PC-3 (cell line): ENCODE measurements at regions not wholly inside any gene's neighbourhood (a gene's known extent, or its start where the extent isn't known, plus 50 kb on each side); places are given as distances from the start of the nearest gene placed in this dataset.

Experiments
- ATAC-seq: fragments of 200-7000 bp; cut with Tn5 transposase; 2 replicates; pipeline ENCODE4 v1.9.1; 2020; ENCODE audit warnings: mild to moderate bottlenecking, moderate library complexity
- BruUV-seq: library from RNA; stranded (reverse); fragments of 400-500 nt; replicated peaks from 2 replicates; lab custom pipeline; 2021; lab: Mats Ljungman, UMichigan
- CTCF ChIA-PET: fragments of 300-600 bp; sonication (Branson Sonifier 250); formaldehyde crosslinking; loops from one replicate; lab custom pipeline; 2022; ENCODE audit warnings: antibody characterized with exemption; lab: Charles Lee
- POLR2A ChIA-PET: fragments of 300-600 bp; sonication (Branson Sonifier 250); formaldehyde crosslinking; loops from one replicate; lab custom pipeline; 2022; ENCODE audit warnings: antibody characterized with exemption; ENCODE audit not compliant: unreplicated experiment; lab: Charles Lee
- DNase-seq: peaks from one replicate; pipeline ENCODE4 v3.0.0-alpha.2; 2015
- H2AFZ ChIP-seq: fragments of 300-600 bp; sonication (generic); 2 replicates; pipeline ENCODE4 v1.6.0; 2016; ENCODE audit warnings: antibody characterized with exemption, low read length
- H3F3A ChIP-seq: fragments of 300-600 bp; sonication (generic); one replicate; pipeline ENCODE4 v1.6.0; 2017; ENCODE audit warnings: antibody characterized with exemption, low read length, control low read depth, mild to moderate bottlenecking; ENCODE audit not compliant: unreplicated experiment
- H3K27ac ChIP-seq: fragments of 300-600 bp; sonication (generic); 2 replicates; pipeline ENCODE4 v1.5.1; 2016; ENCODE audit warnings: mild to moderate bottlenecking, low read length
- H3K27me3 ChIP-seq: fragments of 300-600 bp; sonication (generic); 2 replicates; pipeline ENCODE4 v1.6.1; 2016; ENCODE audit warnings: low read length, mixed read lengths
- H3K36me3 ChIP-seq: fragments of 300-600 bp; sonication (generic); 2 replicates; pipeline ENCODE4 v1.6.1; 2016; ENCODE audit warnings: low read depth, mixed run types, low read length, mixed read lengths
- H3K4me1 ChIP-seq: fragments of 300-600 bp; sonication (generic); 2 replicates; pipeline ENCODE4 v1.5.1; 2016; ENCODE audit warnings: low read length; ENCODE audit not compliant: insufficient read depth
- H3K4me2 ChIP-seq: fragments of 300-600 bp; sonication (generic); 2 replicates; pipeline ENCODE4 v1.6.0; 2016; ENCODE audit warnings: low read length
- H3K4me3 ChIP-seq: fragments of 300-600 bp; sonication (generic); 2 replicates; pipeline ENCODE4 v1.5.1; 2016; ENCODE audit warnings: mild to moderate bottlenecking, low read length, mixed read lengths
- H3K79me2 ChIP-seq: fragments of 300-600 bp; sonication (generic); 2 replicates; pipeline ENCODE4 v1.6.1; 2017; ENCODE audit warnings: low read length, mixed read lengths
- H3K9ac ChIP-seq: fragments of 300-600 bp; sonication (generic); 2 replicates; pipeline ENCODE4 v1.6.0; 2016; ENCODE audit warnings: mild to moderate bottlenecking, low read length
- H3K9me2 ChIP-seq: fragments of 300-600 bp; sonication (generic); replicated peaks from 2 replicates; pipeline ENCODE4 v1.6.1; 2016; ENCODE audit warnings: mixed run types, low read length, mixed read lengths
- H3K9me3 ChIP-seq: fragments of 300-600 bp; sonication (generic); 2 replicates; pipeline ENCODE4 v1.6.1; 2016; ENCODE audit warnings: low read length, mixed read lengths
- H4K20me1 ChIP-seq: fragments of 300-600 bp; sonication (generic); 2 replicates; pipeline ENCODE4 v1.6.1; 2016; ENCODE audit warnings: low read length, mixed read lengths
- CTCF ChIP-seq: fragments of 300-600 bp; sonication (generic); conservative IDR thresholded peaks from 2 replicates; pipeline ENCODE4 v1.5.1; 2017; ENCODE audit warnings: antibody characterized with exemption, low read depth, mild to moderate bottlenecking, low read length
- EZH2 ChIP-seq: fragments of 300-600 bp; sonication (generic); IDR thresholded peaks from one replicate; pipeline ENCODE4 v1.6.1; 2017; ENCODE audit warnings: antibody characterized with exemption, mild to moderate bottlenecking, low read length; ENCODE audit not compliant: unreplicated experiment
- EZH2phosphoT487 ChIP-seq: fragments of 300-600 bp; sonication (generic); IDR thresholded peaks from 2 replicates; pipeline ENCODE4 v1.6.1; 2018; ENCODE audit warnings: mild to moderate bottlenecking, antibody characterized with exemption, low read length, borderline replicate concordance
- intact Hi-C: fragments of 100-400 bp; cut with micrococcal nuclease; formaldehyde crosslinking; loops from 2 replicates; pipeline ENCODE4 v1.9.0; 2023

GRCh38 chrX:143121477-143121876 is 95.7 kb downstream of the SPANXN4 start:
- intact Hi-C loops: no loop called here
- H3K9ac ChIP-seq: no peak overlapping the region
- no peaks in the 10 kb centered on the region for H3F3A ChIP-seq
- DNase-seq (no peak), ATAC-seq (no peak)
- H3K4me1 ChIP-seq: no peaks in the 10 kb centered on the region
- no peaks in the 10 kb centered on the region for H3K9me2 ChIP-seq
- H3K4me2 ChIP-seq: no peak overlapping the region
- no peaks in the 10 kb centered on the region for H3K36me3 ChIP-seq
- no peaks in the 10 kb centered on the region for H4K20me1 ChIP-seq
- ChIA-PET POLR2A (no interaction called here), CTCF (no interaction called here)
- H3K27ac ChIP-seq: no peak overlapping the region
- no peaks in the 10 kb centered on the region for H3K9me3 ChIP-seq
- BruUV-seq: no TSS peak
- H3K27me3 ChIP-seq: no peaks in the 10 kb centered on the region
- TF ChIP-seq EZH2: no peak
- no peak overlapping the region for H2AFZ ChIP-seq
- H3K4me3 ChIP-seq: no peak overlapping the region
- H3K79me2 ChIP-seq: no peaks in the 10 kb centered on the region

- BruUV-seq: no TSS peak
- TF ChIP-seq EZH2: no peak
- no peak for TF ChIP-seq EZH2phosphoT487
- no peak for TF ChIP-seq CTCF
Measured at GRCh38 chrX:143115466-143115865, 89.7 kb downstream of the SPANXN4 start.

GRCh38 chrX:143095816-143096215 is 70.1 kb downstream of the SPANXN4 start:
- H3K4me3 ChIP-seq: no peak overlapping the region
- H3K27me3 ChIP-seq: no peaks in the 10 kb centered on the region
- H3K9me3 ChIP-seq: no peaks in the 10 kb centered on the region
- H3K27ac ChIP-seq: no peak overlapping the region
- intact Hi-C loops: no loop called here
- DNase-seq: no peak
- ChIA-PET POLR2A (no interaction called here), CTCF (no interaction called here)
- H3K36me3 ChIP-seq: no peaks in the 10 kb centered on the region
- no peak overlapping the region for H3K9ac ChIP-seq
- H3K9me2 ChIP-seq: no peaks in the 10 kb centered on the region
- H3F3A ChIP-seq: no peaks in the 10 kb centered on the region
- H2AFZ ChIP-seq: no peak overlapping the region
- H3K79me2 ChIP-seq: no peaks in the 10 kb centered on the region
- no peak for ATAC-seq
- no peaks in the 10 kb centered on the region for H3K4me1 ChIP-seq
- no peaks in the 10 kb centered on the region for H4K20me1 ChIP-seq
- H3K4me2 ChIP-seq: no peak overlapping the region
- no TSS peak for BruUV-seq
- TF ChIP-seq CTCF (no peak), EZH2 (no peak), EZH2phosphoT487 (no peak)

More at GRCh38 chrX:143115466-143115865, 89.7 kb downstream of the SPANXN4 start:
- H2AFZ ChIP-seq: no peak overlapping the region
- intact Hi-C loops: no loop called here
- no peak for DNase-seq
- no peaks in the 10 kb centered on the region for H3K36me3 ChIP-seq
- no peaks in the 10 kb centered on the region for H3F3A ChIP-seq
- no peaks in the 10 kb centered on the region for H4K20me1 ChIP-seq
- H3K27ac ChIP-seq: no peak overlapping the region
- H3K4me3 ChIP-seq: no peak overlapping the region
- no peaks in the 10 kb centered on the region for H3K4me1 ChIP-seq
- no peaks in the 10 kb centered on the region for H3K9me2 ChIP-seq
- H3K4me2 ChIP-seq: no peak overlapping the region
- H3K79me2 ChIP-seq: no peaks in the 10 kb centered on the region
- H3K9me3 ChIP-seq: no peaks in the 10 kb centered on the region
- ChIA-PET CTCF (no interaction called here), POLR2A (no interaction called here)
- no peaks in the 10 kb centered on the region for H3K27me3 ChIP-seq
- ATAC-seq: no peak
- H3K9ac ChIP-seq: no peak overlapping the region
